ENCODE measurements at regions not wholly inside any gene's neighbourhood (a gene's known extent, or its start where the extent isn't known, plus 50 kb on each side); places are given as distances from the start of the nearest gene placed in this dataset.

- TF ChIP-seq CTCF (conservative IDR thresholded peaks at IDR 0.05; ENCODE audit: low read depth, low read length) (no peak), EZH2 (IDR thresholded peaks at IDR 0.05; ENCODE audit: borderline replicate concordance, low read depth, low read length, poor library complexity, severe bottlenecking) (no peak)
Measured at GRCh38 chr2:34567128-34567527, 968.0 kb upstream of the FAM98A start.
